Peyer's patch (tissue), 4 donors: ENCODE measurements at regions not wholly inside any gene's neighbourhood (a gene's known extent, or its start where the extent isn't known, plus 50 kb on each side); places are given as distances from the start of the nearest gene placed in this dataset.

Experiments used
- CTCF ChIP-seq, 6 experiments: fragments of 450-650 bp in 4 of 6; fragments of 200-600 bp in 2 of 6; sonication (generic) in 1 of 6; IDR thresholded peaks; one replicate each; pipeline ENCODE4 v1.5.1; 2017 to 2019; ENCODE audit warnings: antibody characterized with exemption in 6 of 6, mild to moderate bottlenecking in 3 of 6, moderate library complexity in 1 of 6
- POLR2A ChIP-seq, 2 donors: fragments of 450-650 bp; IDR thresholded peaks; one replicate each; pipeline ENCODE4 v1.5.1; 2017; ENCODE audit warnings: antibody characterized with exemption in 2 of 2, mild to moderate bottlenecking in 2 of 2, moderate library complexity in 2 of 2

DNA sequence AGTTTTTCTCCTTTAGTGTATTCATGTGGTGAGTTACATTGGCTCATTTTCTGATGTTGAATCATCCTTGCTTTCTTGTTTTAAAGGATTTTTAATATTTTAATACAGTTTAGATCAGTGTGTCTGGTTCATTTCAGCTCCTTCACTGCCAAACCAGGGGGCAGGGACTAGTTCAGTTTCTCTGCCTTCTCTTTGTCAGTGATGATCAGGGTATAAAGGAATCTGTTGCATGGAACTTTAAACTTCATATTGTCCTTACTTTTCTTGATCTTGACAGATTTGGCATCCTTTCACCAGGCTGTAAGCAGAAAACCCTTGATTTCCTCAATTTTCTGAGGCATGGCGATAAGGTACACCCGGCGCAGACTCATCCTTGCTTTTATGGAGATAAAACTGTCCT lies 149.4 kb downstream of the KDR start:
- TF ChIP-seq POLR2A (IDR thresholded peaks at IDR 0.05): no peak
- no peak for TF ChIP-seq CTCF (IDR thresholded peaks at IDR 0.05)
